ENCODE measurements at regions not wholly inside any gene's neighbourhood (a gene's known extent, or its start where the extent isn't known, plus 50 kb on each side); places are given as distances from the start of the nearest gene placed in this dataset.

DNA sequence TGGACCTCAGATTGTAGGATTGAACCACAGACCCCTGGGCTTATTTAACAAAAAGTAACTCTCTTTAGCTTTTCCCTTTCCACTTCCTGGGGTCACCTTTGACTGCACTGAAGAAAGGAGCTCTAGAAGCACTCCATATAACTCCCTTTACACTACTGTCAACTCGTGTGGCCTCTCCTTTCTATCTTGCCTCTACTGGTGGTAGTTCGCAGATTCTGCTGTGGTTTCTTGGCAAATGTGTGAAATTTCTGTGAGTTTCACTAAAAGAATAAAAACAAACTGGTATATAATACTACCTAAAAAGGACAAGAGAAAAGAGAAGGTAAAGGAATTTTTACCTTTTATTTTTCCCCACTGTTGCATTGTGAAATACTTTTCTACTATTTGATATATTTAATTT lies 1298.1 kb downstream of the PCDH9 start:
- TF ChIP-seq CTCF (IDR thresholded peaks at IDR 0.05) (no peak), POLR2A (IDR thresholded peaks at IDR 0.05) (no peak), EP300 (IDR thresholded peaks at IDR 0.05) (no peak)
